SK-N-SH (cell line): ENCODE measurements at regions not wholly inside any gene's neighbourhood (a gene's known extent, or its start where the extent isn't known, plus 50 kb on each side); places are given as distances from the start of the nearest gene placed in this dataset.

Source experiments
- CTCF ChIA-PET: fragments of 300-600, 350-600 bp; formaldehyde crosslinking; extraction: SDS; loops from one replicate; lab custom pipeline; 2021; lab: Yijun Ruan, JAX
- POLR2A ChIA-PET: fragments of 350-600 bp; sonication (Branson Sonifier 250); formaldehyde crosslinking; extraction: SDS; loops from one replicate; lab custom pipeline; 2020; ENCODE audit warnings: antibody characterized with exemption, inconsistent platforms; lab: Yijun Ruan, JAX
- DNase-seq: peaks from one replicate; pipeline ENCODE4 v3.0.0; 2012
- H2AFZ ChIP-seq: fragments of 200-600 bp; sonication (generic); 2 replicates; pipeline ENCODE4 v1.8.1; 2016; ENCODE audit warnings: antibody characterized with exemption, mild to moderate bottlenecking, low read depth
- H3F3A ChIP-seq: fragments of 200-600 bp; sonication (generic); replicated peaks from 2 replicates; pipeline ENCODE3; 2016; ENCODE audit warnings: antibody characterized with exemption, mild to moderate bottlenecking; ENCODE audit not compliant: insufficient read depth
- H3K27ac ChIP-seq, 2 experiments: fragments of 200-500 bp in 1 of 2; fragments of 200-600 bp in 1 of 2; sonication (Bioruptor generic) in 1 of 2; sonication (generic), shearing (Covaris generic) in 1 of 2; 2 replicates each; pipeline versions ENCODE4 v1.5.1 to v1.6.1; 2014 to 2016; ENCODE audit warnings: low read depth in 2 of 2, inconsistent platforms in 1 of 2, low read length in 1 of 2, mild to moderate bottlenecking in 1 of 2, mixed read lengths in 1 of 2
- H3K27me3 ChIP-seq: fragments of 200-600 bp; sonication (generic), shearing (Covaris generic); 2 replicates; pipeline ENCODE4 v1.6.1; 2016; ENCODE audit warnings: mixed run types; ENCODE audit not compliant: insufficient read depth
- H3K36me3 ChIP-seq, 2 experiments: fragments of 200-500 bp in 1 of 2; fragments of 200-600 bp in 1 of 2; sonication (Bioruptor generic) in 1 of 2; sonication (generic) in 1 of 2; replicated peaks in 1 of 2; 2 replicates each; pipeline versions ENCODE3 to v1.5.1; 2014 to 2016; ENCODE audit warnings: low read length in 1 of 2, mild to moderate bottlenecking in 1 of 2; ENCODE audit not compliant: insufficient read depth in 2 of 2, control insufficient read depth in 1 of 2
- H3K4me1 ChIP-seq, 2 experiments: fragments of 200-500 bp in 1 of 2; fragments of 200-600 bp in 1 of 2; sonication (Bioruptor generic) in 1 of 2; sonication (generic), shearing (Covaris generic) in 1 of 2; 2 replicates each; pipeline versions ENCODE4 v1.5.1 to v1.6.1; 2014 to 2016; ENCODE audit warnings: low read depth in 1 of 2, low read length in 1 of 2, mixed run types in 1 of 2; ENCODE audit not compliant: insufficient read depth in 2 of 2, control insufficient read depth in 1 of 2
- H3K4me2 ChIP-seq: fragments of 200-600 bp; sonication (generic), shearing (Covaris generic); 2 replicates; pipeline ENCODE4 v1.6.1; 2017; ENCODE audit warnings: mixed run types
- H3K4me3 ChIP-seq, 2 experiments: fragments of 200-500 bp in 1 of 2; fragments of 200-600 bp in 1 of 2; sonication (Bioruptor generic) in 1 of 2; sonication (generic), shearing (Covaris generic) in 1 of 2; 2 replicates each; pipeline versions ENCODE4 v1.5.1 to v1.8.1; 2014 to 2016; ENCODE audit warnings: low read depth in 2 of 2, inconsistent platforms in 1 of 2, low read length in 1 of 2, mild to moderate bottlenecking in 1 of 2, mixed read lengths in 1 of 2, moderate library complexity in 1 of 2
- H3K79me2 ChIP-seq: fragments of 200-600 bp; sonication (generic); 2 replicates; pipeline ENCODE4 v1.8.1; 2017; ENCODE audit warnings: mild to moderate bottlenecking; ENCODE audit not compliant: insufficient read depth
- H3K9ac ChIP-seq: fragments of 200-600 bp; sonication (generic); 2 replicates; pipeline ENCODE4 v1.6.1; 2017; ENCODE audit warnings: mixed run types
- H3K9me2 ChIP-seq: fragments of 200-600 bp; sonication (generic); 2 replicates; pipeline ENCODE4 v1.6.1; 2017; ENCODE audit warnings: mixed run types
- H3K9me3 ChIP-seq: fragments of 200-600 bp; sonication (generic); 2 replicates; pipeline ENCODE4 v1.6.1; 2017; ENCODE audit warnings: mixed run types, mild to moderate bottlenecking, moderate library complexity
- H4K20me1 ChIP-seq: fragments of 200-600 bp; sonication (generic); 2 replicates; pipeline ENCODE4 v1.6.1; 2017; ENCODE audit warnings: mild to moderate bottlenecking, mixed run types; ENCODE audit not compliant: insufficient read depth
- CTCF ChIP-seq: fragments of 200-600 bp; sonication (generic); IDR thresholded peaks from 2 replicates; pipeline ENCODE4 v1.6.1; 2017; ENCODE audit warnings: antibody characterized with exemption, mild to moderate bottlenecking, moderate library complexity
- EZH2phosphoT487 ChIP-seq: fragments of 200-600 bp; sonication (generic); IDR thresholded peaks from 2 replicates; pipeline ENCODE4 v1.6.1; 2017; ENCODE audit warnings: low read depth, mixed run types, mild to moderate bottlenecking, antibody characterized with exemption, moderate library complexity, borderline replicate concordance
- FOSL2 ChIP-seq: IDR thresholded peaks from 2 replicates; pipeline ENCODE4 v1.4.0; 2012; ENCODE audit warnings: low read depth, mild to moderate bottlenecking, moderate library complexity, borderline replicate concordance
- GABPA ChIP-seq: IDR thresholded peaks from 2 replicates; pipeline ENCODE4 v1.4.0; 2012; ENCODE audit warnings: low read depth, mild to moderate bottlenecking
- IRF3 ChIP-seq: fragments of 150-350 bp; IDR thresholded peaks from 2 replicates; pipeline ENCODE4 v1.6.1; 2016; ENCODE audit warnings: mild to moderate bottlenecking, low read depth, low read length
- JUND ChIP-seq: IDR thresholded peaks from 2 replicates; pipeline ENCODE4 v1.4.0; 2012
- MAX ChIP-seq: IDR thresholded peaks from 2 replicates; pipeline ENCODE4 v1.4.0; 2012; ENCODE audit warnings: low read depth
- NFIC ChIP-seq: IDR thresholded peaks from 2 replicates; pipeline ENCODE4 v1.4.0; 2012; ENCODE audit warnings: borderline replicate concordance
- NRF1 ChIP-seq: IDR thresholded peaks from 2 replicates; pipeline ENCODE4 v1.6.1; 2012; ENCODE audit warnings: low read depth, mild to moderate bottlenecking, low read length
- PBX3 ChIP-seq: IDR thresholded peaks from 2 replicates; pipeline ENCODE4; 2012
- RAD21 ChIP-seq: IDR thresholded peaks from 2 replicates; pipeline ENCODE4 v1.6.1; 2012; ENCODE audit warnings: mild to moderate bottlenecking, low read length
- SIN3A ChIP-seq: IDR thresholded peaks from 2 replicates; pipeline ENCODE4 v1.6.1; 2012; ENCODE audit warnings: low read depth, mild to moderate bottlenecking, low read length, moderate library complexity, borderline replicate concordance
- SMC3 ChIP-seq: IDR thresholded peaks from 2 replicates; pipeline ENCODE4 v1.6.1; 2012; ENCODE audit warnings: low read depth, low read length, improper control_type of control experiment
- TAF1 ChIP-seq: IDR thresholded peaks from 2 replicates; pipeline ENCODE4 v1.6.1; 2012; ENCODE audit warnings: low read depth, mild to moderate bottlenecking, low read length, moderate library complexity, borderline replicate concordance
- TEAD4 ChIP-seq: IDR thresholded peaks from 2 replicates; pipeline ENCODE4 v1.4.0; 2012; ENCODE audit warnings: mild to moderate bottlenecking, borderline replicate concordance; ENCODE audit not compliant: insufficient read depth
- USF2 ChIP-seq: fragments of 150-350 bp; IDR thresholded peaks from 2 replicates; pipeline ENCODE4 v1.6.1; 2017; ENCODE audit warnings: antibody characterized with exemption, low read length, low read depth, borderline replicate concordance
- YY1 ChIP-seq: IDR thresholded peaks from 2 replicates; pipeline ENCODE4 v1.4.0; 2012; ENCODE audit warnings: low read depth, mild to moderate bottlenecking
- ZBTB33 ChIP-seq: IDR thresholded peaks from 2 replicates; pipeline ENCODE4 v1.4.0; 2012; ENCODE audit warnings: low read depth, borderline replicate concordance
- WGBS: methylation state at CpG from one replicate; pipeline ENCODE4 v1.1.6; 2017; ENCODE audit warnings: low lambda C conversion rate; 5-methylcytosine and 5-hydroxymethylcytosine counted together

- WGBS: 5% methylated on average over 2 of the region's 2 CpGs
- Histone ChIP-seq H3K9me2 (no peaks in the 10 kb centered on the region), H3F3A (peaks cover 9% of the 10 kb centered on the region), H3K27ac (peak overlapping the region in 1 of 2 experiments; percentile 77; a peak in 3 of 4 replicates), H3K9me3 (no peaks in the 10 kb centered on the region; the same call in 1 of the 2 replicates), H3K36me3 (no peaks in the 10 kb centered on the region), H4K20me1 (no peaks in the 10 kb centered on the region), H3K4me3 (no peak overlapping the region), H3K4me2 (peak overlapping the region; percentile 50), H3K79me2 (no peaks in the 10 kb centered on the region), H3K27me3 (no peaks in the 10 kb centered on the region), H3K4me1 (peaks cover 0 to 32% of the 10 kb centered on the region in 2 experiments; a peak in 3 of 4 replicates), H3K9ac (peak overlapping the region; percentile 49), H2AFZ (peak overlapping the region; percentile 78)
- no peak for DNase-seq
- ChIA-PET CTCF (interaction anchor here (1.4 to 1.6 kb wide), 2 partner anchors 8 to 11 kb away, joined by 3 read pairs; no protein-coding TSS in a partner anchor), POLR2A (no interaction called here)
- TF ChIP-seq FOSL2 (peak; percentile 53; the same call in 1 of the 2 replicates), TEAD4 (no peak), MAX (no peak), CTCF (peak; percentile 13; the same call in 1 of the 2 replicates), JUND (peak; percentile 41; the same call in 1 of the 2 replicates)
Observed at GRCh38 chr7:41900532-41900931, 197.6 kb upstream of the INHBA start.

- H2AFZ ChIP-seq: peak overlapping the region; percentile 78
- 13% methylated on average over 4 of the region's 4 CpGs for WGBS
- no peaks in the 10 kb centered on the region; the same call in 1 of the 2 replicates for H3K9me3 ChIP-seq
- H4K20me1 ChIP-seq: no peaks in the 10 kb centered on the region
- peaks cover 13% of the 10 kb centered on the region for H3F3A ChIP-seq
- no peaks in the 10 kb centered on the region for H3K36me3 ChIP-seq
- no peaks in the 10 kb centered on the region for H3K79me2 ChIP-seq
- H3K4me1 ChIP-seq: peaks cover 0 to 32% of the 10 kb centered on the region in 2 experiments; a peak in 3 of 4 replicates
- peak overlapping the region; percentile 49 for H3K9ac ChIP-seq
- no peak for DNase-seq
- H3K4me3 ChIP-seq: 0 out of 4 replicates have a peak overlapping the region, but pooled peaks of 1 of the 2 experiments have one; percentile 21
- no peaks in the 10 kb centered on the region for H3K27me3 ChIP-seq
- peak overlapping the region; percentile 50 for H3K4me2 ChIP-seq
- POLR2A ChIA-PET: no interaction called here
- H3K9me2 ChIP-seq: no peaks in the 10 kb centered on the region
- H3K27ac ChIP-seq: peak overlapping the region; percentile 44 to 77; a peak in 3 of 4 replicates
- CTCF ChIA-PET: interaction anchor here (1.4 to 1.6 kb wide), 2 partner anchors 7 to 11 kb away, joined by 3 read pairs; no protein-coding TSS in a partner anchor
- TF ChIP-seq PBX3 (peak; percentile 73), SMC3 (no peak), MAX (0 out of 2 replicates have a peak, but pooled peaks have one; percentile 20), NFIC (peak; percentile 40; the same call in 1 of the 2 replicates), TEAD4 (peak; percentile 71; the same call in 1 of the 2 replicates), EZH2phosphoT487 (no peak), USF2 (no peak), NRF1 (no peak), GABPA (no peak), TAF1 (no peak), YY1 (no peak), SIN3A (no peak), IRF3 (no peak), RAD21 (no peak), ZBTB33 (no peak)
Observed at GRCh38 chr7:41899823-41900433, 197.0 kb upstream of the INHBA start.
